ACHN (cell line): ENCODE measurements at regions not wholly inside any gene's neighbourhood (a gene's known extent, or its start where the extent isn't known, plus 50 kb on each side); places are given as distances from the start of the nearest gene placed in this dataset.

Experiments used
- DNase-seq: peaks from one replicate; pipeline ENCODE4 v3.0.0-alpha.2; 2015
- in situ Hi-C: cut with HindIII; loops from 2 replicates; pipeline ENCODE4 v1.10.0; 2017; ENCODE audit warnings: low sequenced_read_pairs, low pct_ligation_motif_present, low pct_unique_long_range_greater_than_20kb

GRCh38 chr7:38066391-38066790 lies 111.7 kb upstream of the STARD3NL start:
- DNase-seq = no peak
- in situ Hi-C loops = no loop called here

- in situ Hi-C loops = no loop called here
- DNase-seq = no peak
These were observed 109.6 kb upstream of the STARD3NL start for GRCh38 chr7:38068461-38068860.

GRCh38 chr7:38069052-38069451 lies 109.0 kb upstream of the STARD3NL start:
- in situ Hi-C loops = no loop called here
- no peak for DNase-seq

GRCh38 chr7:38070718-38071117 lies 107.3 kb upstream of the STARD3NL start:
- DNase-seq = peak; percentile 48
- in situ Hi-C loops = no loop called here

DNA sequence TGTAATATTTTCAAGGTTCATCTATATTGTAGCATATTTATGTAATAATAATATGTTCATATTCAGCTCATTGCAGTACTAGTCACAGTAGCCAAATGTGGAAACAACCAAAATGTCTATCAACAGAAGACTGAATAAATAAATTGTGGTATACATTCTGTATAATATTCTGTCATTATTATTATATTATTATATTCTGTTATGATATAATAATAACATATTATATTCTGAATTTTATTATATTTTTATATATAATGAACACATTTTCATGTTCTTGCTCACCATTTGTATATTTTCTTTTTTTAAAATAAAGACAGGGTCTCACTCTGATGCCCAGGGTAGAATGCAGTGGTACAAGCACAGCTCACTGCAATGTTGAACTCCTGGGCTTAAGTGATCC lies 91.2 kb upstream of the STARD3NL start:
- in situ Hi-C loops = no loop called here
- DNase-seq = no peak

- no peak for DNase-seq
- in situ Hi-C loops = no loop called here
These were observed 75.5 kb upstream of the STARD3NL start for GRCh38 chr7:38102507-38102906.

GRCh38 chr7:38105874-38106483 lies 72.1 kb upstream of the STARD3NL start:
- in situ Hi-C loops = no loop called here
- DNase-seq = peak; percentile 78

DNA sequence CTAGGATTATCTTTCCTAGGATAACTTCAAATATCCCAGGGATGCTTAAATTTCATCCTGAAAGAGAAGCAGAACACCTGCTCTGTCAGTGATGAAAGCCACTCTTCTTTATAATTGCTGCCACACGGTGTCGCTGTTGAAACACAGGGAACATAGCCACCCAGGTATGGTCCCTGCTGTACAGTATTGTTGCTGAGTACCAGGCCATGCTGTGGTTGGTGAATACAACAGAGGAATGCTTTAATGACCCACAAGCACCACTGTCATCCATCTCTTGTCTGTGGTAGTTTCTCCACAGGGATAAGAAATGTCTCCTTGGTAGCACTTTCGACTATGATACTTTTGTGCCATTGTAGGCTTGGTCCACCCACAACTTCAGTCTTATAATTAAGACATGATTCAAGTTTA lies 70.6 kb upstream of the STARD3NL start:
- DNase-seq = peak; percentile 72

GRCh38 chr7:38112075-38112474 lies 66.0 kb upstream of the STARD3NL start:
- no peak for DNase-seq
- in situ Hi-C loops = no loop called here

More for the DNA sequence above, 70.6 kb upstream of the STARD3NL start:
- in situ Hi-C loops = no loop called here

DNA sequence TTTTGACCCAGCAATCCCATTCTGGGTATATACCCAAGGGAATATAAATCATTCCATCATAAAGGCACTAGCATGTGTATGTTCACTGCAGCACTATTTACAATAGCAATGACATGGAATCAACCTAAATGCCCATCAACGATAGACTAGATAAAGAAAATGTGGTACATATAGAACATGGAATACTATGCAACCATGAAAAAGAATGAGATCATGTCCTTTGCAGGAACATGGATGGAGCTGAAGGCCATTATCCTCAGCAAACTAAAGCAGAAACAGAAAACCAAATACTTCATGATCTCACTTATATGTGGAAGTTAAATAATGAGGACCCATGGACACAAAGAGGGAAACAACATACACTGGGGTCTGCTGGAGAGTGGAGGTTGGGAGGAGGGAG lies 58.0 kb upstream of the STARD3NL start:
- DNase-seq = no peak
- in situ Hi-C loops = no loop called here

DNA sequence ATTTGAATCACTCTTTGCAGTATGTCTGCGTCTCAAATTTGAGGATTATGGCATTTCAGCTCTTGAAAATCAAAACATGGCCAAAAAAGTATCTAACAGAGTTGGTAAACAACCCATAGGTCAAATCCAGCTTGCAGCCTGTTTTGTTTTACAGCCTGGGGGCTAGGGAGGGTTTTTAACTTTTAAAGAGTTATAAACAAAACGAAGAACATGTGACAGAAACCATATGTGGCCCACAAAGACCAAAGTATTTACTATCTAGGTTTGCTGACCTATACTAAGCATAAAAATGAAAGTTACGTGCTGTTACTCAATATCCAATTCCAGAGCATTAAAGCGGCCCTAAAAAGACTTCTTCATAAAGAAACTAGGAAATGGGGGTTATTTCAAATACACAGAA lies 55.5 kb upstream of the STARD3NL start:
- in situ Hi-C loops = no loop called here
- DNase-seq = no peak

GRCh38 chr7:38123494-38123893 lies 54.6 kb upstream of the STARD3NL start:
- in situ Hi-C loops = no loop called here
- no peak for DNase-seq

GRCh38 chr7:38127216-38128207 lies 50.5 kb upstream of the STARD3NL start:
- DNase-seq = no peak
- in situ Hi-C loops = no loop called here
